ENCODE measurements at regions not wholly inside any gene's neighbourhood (a gene's known extent, or its start where the extent isn't known, plus 50 kb on each side); places are given as distances from the start of the nearest gene placed in this dataset.

- TF ChIP-seq MYC (IDR thresholded peaks at IDR 0.05; ENCODE audit: low read depth, low read length), result no peak
- no peak for TF ChIP-seq CTCF (IDR thresholded peaks at IDR 0.05; ENCODE audit: low read depth, low read length)
- TF ChIP-seq POLR2A (IDR thresholded peaks at IDR 0.05; ENCODE audit: extremely low read depth, insufficient read length), result no peak
- TF ChIP-seq MAX (IDR thresholded peaks at IDR 0.05; ENCODE audit: low read depth, low read length), result no peak
- H3K4me3 ChIP-seq (ENCODE audit: low read depth, low read length), result no peak overlapping the region
- no peak for DNase-seq (ENCODE audit: low read depth)
Observed at GRCh38 chr2:126463892-126464674, 191.9 kb upstream of the GYPC start.

- no peak for TF ChIP-seq POLR2A (IDR thresholded peaks at IDR 0.05; ENCODE audit: extremely low read depth, insufficient read length)
- no peak for TF ChIP-seq MYC (IDR thresholded peaks at IDR 0.05; ENCODE audit: low read depth, low read length)
- TF ChIP-seq MAX (IDR thresholded peaks at IDR 0.05; ENCODE audit: low read depth, low read length), result no peak
- no peak for TF ChIP-seq CTCF (IDR thresholded peaks at IDR 0.05; ENCODE audit: low read depth, low read length)
- H3K4me3 ChIP-seq (ENCODE audit: low read depth, low read length), result no peak overlapping the region
- DNase-seq (ENCODE audit: low read depth), result no peak
Observed at GRCh38 chr2:126467367-126468054, 188.4 kb upstream of the GYPC start.

- H3K4me3 ChIP-seq (ENCODE audit: low read depth, low read length), result no peak overlapping the region
- no peak for DNase-seq (ENCODE audit: low read depth)
- TF ChIP-seq MAX (IDR thresholded peaks at IDR 0.05; ENCODE audit: low read depth, low read length) (no peak), CTCF (IDR thresholded peaks at IDR 0.05; ENCODE audit: low read depth, low read length) (no peak), POLR2A (IDR thresholded peaks at IDR 0.05; ENCODE audit: extremely low read depth, insufficient read length) (no peak), MYC (IDR thresholded peaks at IDR 0.05; ENCODE audit: low read depth, low read length) (no peak)
Observed at GRCh38 chr2:126475031-126475430, 180.9 kb upstream of the GYPC start.

- TF ChIP-seq CTCF (IDR thresholded peaks at IDR 0.05; ENCODE audit: low read depth, low read length) (no peak), MAX (IDR thresholded peaks at IDR 0.05; ENCODE audit: low read depth, low read length) (no peak), MYC (IDR thresholded peaks at IDR 0.05; ENCODE audit: low read depth, low read length) (no peak), POLR2A (IDR thresholded peaks at IDR 0.05; ENCODE audit: extremely low read depth, insufficient read length) (no peak)
- DNase-seq (ENCODE audit: low read depth), result no peak
- H3K4me3 ChIP-seq (ENCODE audit: low read depth, low read length), result no peak overlapping the region
Observed at GRCh38 chr2:126476691-126477090, 179.3 kb upstream of the GYPC start.

GRCh38 chr2:126480033-126480432 is 175.9 kb upstream of the GYPC start:
- H3K4me3 ChIP-seq (ENCODE audit: low read depth, low read length), result no peak overlapping the region
- no peak for DNase-seq (ENCODE audit: low read depth)
- no peak for TF ChIP-seq MAX (IDR thresholded peaks at IDR 0.05; ENCODE audit: low read depth, low read length)
- no peak for TF ChIP-seq CTCF (IDR thresholded peaks at IDR 0.05; ENCODE audit: low read depth, low read length)

Measured in NB4 (cell line).